ENCODE measurements at regions not wholly inside any gene's neighbourhood (a gene's known extent, or its start where the extent isn't known, plus 50 kb on each side); places are given as distances from the start of the nearest gene placed in this dataset.

- FAIRE-seq (no peak), ATAC-seq (no peak), DNase-seq (ENCODE audit: low spot score) (no peak)
- no peaks in the 10 kb centered on the region for H3K9me3 ChIP-seq (ENCODE audit: low read length)
- CTCF ChIA-PET (ENCODE audit: low intra/inter-chr PET ratio, low total read pairs) = no interaction called here
- no peaks in the 10 kb centered on the region for H3K36me3 ChIP-seq (replicated peaks in 1 of 2; ENCODE audit: control insufficient read depth in 1 of 2, insufficient read depth in 2 of 2, low read length in 2 of 2)
- no peak overlapping the region for H3K4me2 ChIP-seq (ENCODE audit: low read depth, low read length)
- no peaks in the 10 kb centered on the region for H3K79me2 ChIP-seq (ENCODE audit: insufficient read depth, low read length)
- H3K9ac ChIP-seq (ENCODE audit: insufficient read depth, low read depth, low read length) = no peak overlapping the region
- 51% methylated on average over 2 of the region's 2 CpGs for WGBS (ENCODE audit: low lambda C conversion rate)
- peaks cover 34% of the 10 kb centered on the region for H3K4me1 ChIP-seq (ENCODE audit: insufficient read depth, low read length)
- no peak overlapping the region for H3K27ac ChIP-seq (ENCODE audit: extremely low read length, insufficient read depth, low read length)
- H4K20me1 ChIP-seq (ENCODE audit: insufficient read depth, low read length) = no peaks in the 10 kb centered on the region
- in situ Hi-C loops (cut with HindIII; ENCODE audit: extremely low pct_ligation_motif_present, low pct_unique_long_range_greater_than_20kb) = no loop called here
- intact Hi-C loops (cut with micrococcal nuclease; ENCODE audit: unreplicated experiment) = loop anchor here (10.0 kb wide), 2 partner anchors 55 to 95 kb away; no protein-coding TSS in a partner anchor
- BruUV-seq (replicated peaks) = no TSS peak
- POLR2A ChIA-PET = interaction anchor here (1.4 kb wide), 1 partner anchor 27 kb away, joined by 3 read pairs; no protein-coding TSS in a partner anchor
- no peaks in the 10 kb centered on the region for H3K27me3 ChIP-seq (ENCODE audit: control insufficient read depth in 1 of 2, insufficient read depth in 2 of 2, low read length in 2 of 2)
- no peak overlapping the region for H3K4me3 ChIP-seq (replicated peaks in 1 of 3; ENCODE audit: insufficient read depth in 1 of 3, low read depth in 2 of 3, low read length in 3 of 3)
- H2AFZ ChIP-seq (ENCODE audit: low read length) = no peak overlapping the region
- TF ChIP-seq ATF5 (CRISPR knock-in tag; IDR thresholded peaks at IDR 0.05; ENCODE audit: low read depth) = no peak
- TF ChIP-seq ATM (IDR thresholded peaks at IDR 0.05; ENCODE audit: borderline replicate concordance) = no peak
- TF ChIP-seq ZFP62 (CRISPR knock-in tag; IDR thresholded peaks at IDR 0.05) = no peak
- no peak for TF ChIP-seq ZNF646 (CRISPR knock-in tag; IDR thresholded peaks at IDR 0.05)
- no peak for TF ChIP-seq CSRNP1 (CRISPR knock-in tag; IDR thresholded peaks at IDR 0.05)
- TF ChIP-seq NFKB2 (CRISPR knock-in tag; IDR thresholded peaks at IDR 0.05; ENCODE audit: borderline replicate concordance) = no peak
- no peak for TF ChIP-seq ZNF619 (CRISPR knock-in tag; IDR thresholded peaks at IDR 0.05)
- TF ChIP-seq RAD51 (IDR thresholded peaks at IDR 0.05; ENCODE audit: borderline replicate concordance) = no peak
- TF ChIP-seq THRA (CRISPR knock-in tag; IDR thresholded peaks at IDR 0.05; ENCODE audit: borderline replicate concordance) = no peak
- TF ChIP-seq ELF1 (CRISPR knock-in tag; IDR thresholded peaks at IDR 0.05) = no peak
- no peak for TF ChIP-seq ATAD3A (CRISPR knock-in tag; IDR thresholded peaks at IDR 0.05)
- no peak for TF ChIP-seq NR2C2 (CRISPR knock-in tag; IDR thresholded peaks at IDR 0.05; ENCODE audit: borderline replicate concordance)
These were observed 141.5 kb downstream of the AQP9 start for GRCh38 chr15:58279654-58280053.
